HepG2 (cell line): ENCODE measurements at regions not wholly inside any gene's neighbourhood (a gene's known extent, or its start where the extent isn't known, plus 50 kb on each side); places are given as distances from the start of the nearest gene placed in this dataset.

Source experiments
- ATAC-seq: fragments of 200-7000 bp; cut with Tn5 transposase; 3 replicates; pipeline ENCODE4 v1.9.1; 2020; ENCODE audit warnings: mild to moderate bottlenecking, moderate library complexity
- BruUV-seq: library from RNA; stranded (reverse); fragments of 400-500 nt; replicated peaks from 2 replicates; lab custom pipeline; 2021; lab: Mats Ljungman, UMichigan
- CTCF ChIA-PET: fragments of 300-600 bp; formaldehyde crosslinking; extraction: SDS; loops from one replicate; lab custom pipeline; 2021; ENCODE audit warnings: low total read pairs, inconsistent platforms, low intra/inter-chr PET ratio; lab: Yijun Ruan, JAX
- POLR2A ChIA-PET: fragments of 350-600 bp; sonication (Branson Sonifier 250); formaldehyde crosslinking; loops from one replicate; lab custom pipeline; 2020; ENCODE audit warnings: antibody characterized with exemption, inconsistent platforms; lab: Yijun Ruan, JAX
- DNase-seq: peaks from one replicate; pipeline ENCODE4 v3.0.0-alpha.2; 2015; ENCODE audit warnings: low spot score
- FAIRE-seq: peaks from 3 replicates; lab custom pipeline; 2011; peaks lifted over from hg19 to GRCh38; lab: Jason Lieb, UNC
- H2AFZ ChIP-seq: one replicate; pipeline ENCODE4 v1.6.1; 2011; ENCODE audit warnings: low read length, inconsistent platforms
- H3K27ac ChIP-seq: fragments of 300-600 bp; 3 replicates; pipeline ENCODE4 v1.8.0; 2011; ENCODE audit warnings: mixed run types, mild to moderate bottlenecking, mixed read lengths, low read length, inconsistent platforms; ENCODE audit not compliant: insufficient read depth; ENCODE audit errors: extremely low read length
- H3K27me3 ChIP-seq, 2 experiments: fragments of 200-600 bp in 1 of 2; 2 replicates in 1 of 2; 3 replicates in 1 of 2; pipeline versions ENCODE4 v1.6.0 to v1.8.0; 2011; ENCODE audit warnings: low read length in 2 of 2, mild to moderate bottlenecking in 2 of 2, moderate library complexity in 2 of 2, inconsistent platforms in 1 of 2; ENCODE audit not compliant: insufficient read depth in 2 of 2, control insufficient read depth in 1 of 2
- H3K36me3 ChIP-seq, 2 experiments: fragments of 200-600 bp in 1 of 2; replicated peaks in 1 of 2; 2 replicates in 1 of 2; 3 replicates in 1 of 2; pipeline versions ENCODE4 v1.5.1 to v1.8.0; 2011; ENCODE audit warnings: low read length in 2 of 2, inconsistent platforms in 1 of 2; ENCODE audit not compliant: insufficient read depth in 2 of 2, control insufficient read depth in 1 of 2
- H3K4me1 ChIP-seq: 2 replicates; pipeline ENCODE4 v1.5.1; 2012; ENCODE audit warnings: low read length, inconsistent platforms; ENCODE audit not compliant: insufficient read depth
- H3K4me2 ChIP-seq: 2 replicates; pipeline ENCODE4 v1.6.0; 2011; ENCODE audit warnings: low read depth, low read length, inconsistent platforms
- H3K4me3 ChIP-seq, 3 experiments: fragments of 200-600 bp in 1 of 3; sonication (generic), shearing (Covaris generic) in 1 of 3; replicated peaks in 1 of 3; 2 replicates each; pipeline ENCODE4 v1.5.1; 2011 to 2016; ENCODE audit warnings: low read length in 3 of 3, inconsistent platforms in 2 of 3, low read depth in 2 of 3, mild to moderate bottlenecking in 2 of 3, control low read depth in 1 of 3, mixed read lengths in 1 of 3; ENCODE audit not compliant: insufficient read depth in 1 of 3
- H3K79me2 ChIP-seq: one replicate; pipeline ENCODE4 v1.6.1; 2011; ENCODE audit warnings: low read length, inconsistent platforms; ENCODE audit not compliant: insufficient read depth
- H3K9ac ChIP-seq: 2 replicates; pipeline ENCODE4 v1.6.0; 2011; ENCODE audit warnings: mild to moderate bottlenecking, low read depth, low read length, inconsistent platforms; ENCODE audit not compliant: insufficient read depth
- H3K9me3 ChIP-seq: 2 replicates; pipeline ENCODE4 v1.5.1; 2012; ENCODE audit warnings: mild to moderate bottlenecking, low read length
- H4K20me1 ChIP-seq: 2 replicates; pipeline ENCODE4 v1.6.0; 2011; ENCODE audit warnings: inconsistent platforms, mild to moderate bottlenecking, low read length, moderate library complexity; ENCODE audit not compliant: insufficient read depth
- CBFB ChIP-seq: sonication (generic); formaldehyde crosslinking; IDR thresholded peaks from 2 replicates; pipeline ENCODE4 v1.4.0; 2020; ENCODE audit warnings: missing genetic modification reagents
- FOXA3 ChIP-seq: IDR thresholded peaks from 2 replicates; pipeline ENCODE4 v1.6.1; 2016; ENCODE audit warnings: missing genetic modification reagents, missing compliant biosample characterization
- IRF2 ChIP-seq: IDR thresholded peaks from 2 replicates; pipeline ENCODE4 v1.6.1; 2018; ENCODE audit warnings: missing genetic modification reagents, missing compliant biosample characterization
- NFE2L1 ChIP-seq: sonication (generic); formaldehyde crosslinking; IDR thresholded peaks from 2 replicates; pipeline ENCODE4 v1.4.0; 2020; ENCODE audit warnings: missing genetic modification reagents, mild to moderate bottlenecking, borderline replicate concordance
- RFXANK ChIP-seq: IDR thresholded peaks from 2 replicates; pipeline ENCODE4 v1.6.1; 2016
- SOX13 ChIP-seq, 3 experiments: fragments of 450-650 bp in 1 of 3; sonication (generic) in 1 of 3; formaldehyde crosslinking in 1 of 3; IDR thresholded peaks in 2 of 3; conservative IDR thresholded peaks in 1 of 3; 2 replicates each; pipeline versions ENCODE4 v1.5.0 to v1.6.1; 2016 to 2020; ENCODE audit warnings: antibody characterized with exemption in 1 of 3, mild to moderate bottlenecking in 1 of 3, missing compliant biosample characterization in 1 of 3, missing genetic modification reagents in 1 of 3, moderate library complexity in 1 of 3
- STAT5B ChIP-seq: sonication (generic); formaldehyde crosslinking; IDR thresholded peaks from 2 replicates; pipeline ENCODE4 v1.4.0; 2020; ENCODE audit warnings: missing genetic modification reagents
- TAF1 ChIP-seq: sonication (generic); formaldehyde crosslinking; IDR thresholded peaks from 2 replicates; pipeline ENCODE4 v1.4.0; 2020; ENCODE audit warnings: missing genetic modification reagents
- TCF12 ChIP-seq, 2 experiments: fragments of 450-650 bp in 1 of 2; sonication (generic) in 1 of 2; formaldehyde crosslinking in 1 of 2; IDR thresholded peaks; 2 replicates each; pipeline versions ENCODE4 v1.6.1 to v1.8.0; 2017 to 2022; ENCODE audit warnings: antibody characterized with exemption in 1 of 2, mild to moderate bottlenecking in 1 of 2, missing genetic modification reagents in 1 of 2, moderate library complexity in 1 of 2
- WIZ ChIP-seq: sonication (generic); formaldehyde crosslinking; IDR thresholded peaks from 2 replicates; pipeline ENCODE4 v1.5.1; 2020; ENCODE audit warnings: mild to moderate bottlenecking, missing genetic modification reagents
- ZBTB14 ChIP-seq: sonication (generic); formaldehyde crosslinking; IDR thresholded peaks from 2 replicates; pipeline ENCODE4 v1.4.0; 2020; ENCODE audit warnings: missing genetic modification reagents
- ZNF142 ChIP-seq: sonication (generic); formaldehyde crosslinking; IDR thresholded peaks from 2 replicates; pipeline ENCODE4 v1.4.0; 2020; ENCODE audit warnings: missing genetic modification reagents
- ZNF205 ChIP-seq: IDR thresholded peaks from 2 replicates; pipeline ENCODE4 v1.6.1; 2018; ENCODE audit warnings: missing biosample characterization, missing genetic modification reagents
- ZNF550 ChIP-seq: sonication (generic); formaldehyde crosslinking; IDR thresholded peaks from 2 replicates; pipeline ENCODE4 v1.4.0; 2020; ENCODE audit warnings: mild to moderate bottlenecking, missing genetic modification reagents, borderline replicate concordance
- ZNF691 ChIP-seq: sonication (generic); formaldehyde crosslinking; IDR thresholded peaks from 2 replicates; pipeline ENCODE4 v1.4.0; 2020; ENCODE audit warnings: missing genetic modification reagents, low read depth, mild to moderate bottlenecking, borderline replicate concordance
- WGBS: methylation state at CpG from one replicate; pipeline ENCODE4 v1.1.6; 2017; ENCODE audit warnings: low lambda C conversion rate; 5-methylcytosine and 5-hydroxymethylcytosine counted together
- in situ Hi-C: cut with HindIII; loops from 2 replicates; pipeline ENCODE4 v1.10.0; 2017; ENCODE audit warnings: low pct_unique_long_range_greater_than_20kb; ENCODE audit not compliant: extremely low pct_ligation_motif_present
- intact Hi-C: fragments of 100-400 bp; cut with micrococcal nuclease; formaldehyde crosslinking; loops from one replicate; pipeline ENCODE4 v1.10.0; 2022; ENCODE audit not compliant: unreplicated experiment

- Histone ChIP-seq H4K20me1 (no peaks in the 10 kb centered on the region), H3K4me1 (no peaks in the 10 kb centered on the region), H3K27ac (no peak overlapping the region), H3K4me2 (no peak overlapping the region), H3K9me3 (no peaks in the 10 kb centered on the region), H3K36me3 (no peaks in the 10 kb centered on the region), H3K4me3 (no peak overlapping the region), H3K79me2 (no peaks in the 10 kb centered on the region), H2AFZ (no peak overlapping the region), H3K27me3 (no peaks in the 10 kb centered on the region), H3K9ac (no peak overlapping the region)
- FAIRE-seq (no peak), DNase-seq (no peak), ATAC-seq (no peak)
- CTCF ChIA-PET: no interaction called here
- in situ Hi-C loops: no loop called here
- BruUV-seq: no TSS peak
- intact Hi-C loops: no loop called here
- POLR2A ChIA-PET: no interaction called here
- WGBS: 12% methylated on average over 4 of the region's 4 CpGs
- TF ChIP-seq ZNF142 (CRISPR knock-in tag): no peak
- TF ChIP-seq CBFB: no peak
- TF ChIP-seq ZBTB14 (CRISPR knock-in tag): no peak
- no peak for TF ChIP-seq STAT5B (CRISPR knock-in tag)
- TF ChIP-seq SOX13 (IDR thresholded peaks at IDR 0.05): no peak
- no peak for TF ChIP-seq SOX13 (CRISPR knock-in tag; conservative IDR thresholded peaks at IDR 0.05 in 1 of 2, IDR thresholded peaks at IDR 0.05 in 1 of 2)
- TF ChIP-seq ZNF550 (CRISPR knock-in tag): no peak
- no peak for TF ChIP-seq FOXA3 (CRISPR knock-in tag)
- no peak for TF ChIP-seq ZNF691 (CRISPR knock-in tag)
- TF ChIP-seq TAF1: no peak
- TF ChIP-seq TCF12 (IDR thresholded peaks at IDR 0.05): no peak
- TF ChIP-seq TCF12 (CRISPR knock-in tag; IDR thresholded peaks at IDR 0.05): no peak
- TF ChIP-seq IRF2: no peak
- no peak for TF ChIP-seq ZNF205 (CRISPR knock-in tag)
- TF ChIP-seq RFXANK (CRISPR knock-in tag): no peak
- TF ChIP-seq NFE2L1 (CRISPR knock-in tag): no peak
- TF ChIP-seq WIZ (CRISPR knock-in tag): no peak
Measured at GRCh38 chr7:119415682-119416081, 857.3 kb upstream of the KCND2 start.
